PFSK-1 (cell line): ENCODE measurements at regions not wholly inside any gene's neighbourhood (a gene's known extent, or its start where the extent isn't known, plus 50 kb on each side); places are given as distances from the start of the nearest gene placed in this dataset.

Experiments used
- FOXP2 ChIP-seq: optimal IDR thresholded peaks from 2 replicates; pipeline ENCODE3; 2011; ENCODE audit warnings: borderline replicate concordance, control low read depth, inconsistent platforms; ENCODE audit not compliant: insufficient read depth; ENCODE audit errors: extremely low read length, extremely low read depth
- POLR2AphosphoS5 ChIP-seq: IDR thresholded peaks from 2 replicates; pipeline ENCODE4 v1.6.1; 2012; ENCODE audit warnings: low read depth, mild to moderate bottlenecking, control low read depth, low read length, moderate library complexity
- SIN3A ChIP-seq: IDR thresholded peaks from 2 replicates; pipeline ENCODE4 v1.6.1; 2012; ENCODE audit warnings: mild to moderate bottlenecking, low read length, moderate library complexity, borderline replicate concordance; ENCODE audit not compliant: insufficient read depth
- TAF1 ChIP-seq: IDR thresholded peaks from 2 replicates; pipeline ENCODE4 v1.6.1; 2012; ENCODE audit warnings: low read length, control low read depth, borderline replicate concordance; ENCODE audit not compliant: insufficient read depth
- TF ChIP-seq, protein P1 (sequence below), 2 experiments: IDR thresholded peaks; 2 replicates each; pipeline versions ENCODE4 v1.6.1 to v1.8.0; 2011 to 2012; ENCODE audit warnings: low read depth in 2 of 2, low read length in 2 of 2, control low read depth in 1 of 2, inconsistent platforms in 1 of 2, mild to moderate bottlenecking in 1 of 2, moderate library complexity in 1 of 2; ENCODE audit not compliant: insufficient read depth in 1 of 2

- 0 out of 2 replicates have a peak, but pooled peaks have one; percentile 8 for TF ChIP-seq TAF1
- TF ChIP-seq, protein P1, sequence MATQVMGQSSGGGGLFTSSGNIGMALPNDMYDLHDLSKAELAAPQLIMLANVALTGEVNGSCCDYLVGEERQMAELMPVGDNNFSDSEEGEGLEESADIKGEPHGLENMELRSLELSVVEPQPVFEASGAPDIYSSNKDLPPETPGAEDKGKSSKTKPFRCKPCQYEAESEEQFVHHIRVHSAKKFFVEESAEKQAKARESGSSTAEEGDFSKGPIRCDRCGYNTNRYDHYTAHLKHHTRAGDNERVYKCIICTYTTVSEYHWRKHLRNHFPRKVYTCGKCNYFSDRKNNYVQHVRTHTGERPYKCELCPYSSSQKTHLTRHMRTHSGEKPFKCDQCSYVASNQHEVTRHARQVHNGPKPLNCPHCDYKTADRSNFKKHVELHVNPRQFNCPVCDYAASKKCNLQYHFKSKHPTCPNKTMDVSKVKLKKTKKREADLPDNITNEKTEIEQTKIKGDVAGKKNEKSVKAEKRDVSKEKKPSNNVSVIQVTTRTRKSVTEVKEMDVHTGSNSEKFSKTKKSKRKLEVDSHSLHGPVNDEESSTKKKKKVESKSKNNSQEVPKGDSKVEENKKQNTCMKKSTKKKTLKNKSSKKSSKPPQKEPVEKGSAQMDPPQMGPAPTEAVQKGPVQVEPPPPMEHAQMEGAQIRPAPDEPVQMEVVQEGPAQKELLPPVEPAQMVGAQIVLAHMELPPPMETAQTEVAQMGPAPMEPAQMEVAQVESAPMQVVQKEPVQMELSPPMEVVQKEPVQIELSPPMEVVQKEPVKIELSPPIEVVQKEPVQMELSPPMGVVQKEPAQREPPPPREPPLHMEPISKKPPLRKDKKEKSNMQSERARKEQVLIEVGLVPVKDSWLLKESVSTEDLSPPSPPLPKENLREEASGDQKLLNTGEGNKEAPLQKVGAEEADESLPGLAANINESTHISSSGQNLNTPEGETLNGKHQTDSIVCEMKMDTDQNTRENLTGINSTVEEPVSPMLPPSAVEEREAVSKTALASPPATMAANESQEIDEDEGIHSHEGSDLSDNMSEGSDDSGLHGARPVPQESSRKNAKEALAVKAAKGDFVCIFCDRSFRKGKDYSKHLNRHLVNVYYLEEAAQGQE (IDR thresholded peaks at IDR 0.05; ENCODE audit: insufficient read depth in 1 of 2, low read depth in 2 of 2, low read length in 2 of 2) = no peak
Measured at GRCh38 chr10:107485019-107485418, 320.5 kb upstream of the SORCS1 start.

- no peak for TF ChIP-seq POLR2AphosphoS5
- no peak for TF ChIP-seq SIN3A
- no peak for TF ChIP-seq FOXP2
- no peak for TF ChIP-seq TAF1
- TF ChIP-seq, protein P1 (IDR thresholded peaks at IDR 0.05; ENCODE audit: insufficient read depth in 1 of 2, low read depth in 2 of 2, low read length in 2 of 2) = no peak
Measured at GRCh38 chr10:107481881-107482280, 317.4 kb upstream of the SORCS1 start.

DNA sequence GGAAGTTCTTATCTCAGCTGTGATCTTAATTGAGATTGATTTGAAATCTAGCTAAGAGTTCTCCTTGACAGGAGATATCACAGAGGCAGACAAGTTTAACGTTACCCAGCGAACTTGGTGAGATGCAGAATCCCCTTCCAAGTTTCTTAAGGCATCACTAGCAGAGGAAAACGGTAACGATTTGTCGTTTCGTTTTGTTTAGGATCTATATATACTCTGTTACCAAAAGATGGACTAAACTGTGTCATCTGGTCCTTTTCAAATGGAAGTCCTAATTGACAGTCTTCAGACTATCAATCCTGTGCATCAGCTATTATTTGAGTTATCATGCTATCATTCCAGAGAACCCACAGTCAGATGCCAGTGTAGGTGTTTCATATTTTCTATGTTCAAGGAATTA is 316.7 kb upstream of the SORCS1 start:
- TF ChIP-seq, protein P1 (IDR thresholded peaks at IDR 0.05; ENCODE audit: insufficient read depth in 1 of 2, low read depth in 2 of 2, low read length in 2 of 2) = no peak
- TF ChIP-seq TAF1 (no peak), FOXP2 (no peak), SIN3A (no peak), POLR2AphosphoS5 (no peak)

- TF ChIP-seq POLR2AphosphoS5 = no peak
- TF ChIP-seq, protein P1 (IDR thresholded peaks at IDR 0.05; ENCODE audit: insufficient read depth in 1 of 2, low read depth in 2 of 2, low read length in 2 of 2) = no peak
- no peak for TF ChIP-seq TAF1
- TF ChIP-seq FOXP2 = no peak
- TF ChIP-seq SIN3A = no peak
Measured at GRCh38 chr10:107480781-107481180, 316.3 kb upstream of the SORCS1 start.

DNA sequence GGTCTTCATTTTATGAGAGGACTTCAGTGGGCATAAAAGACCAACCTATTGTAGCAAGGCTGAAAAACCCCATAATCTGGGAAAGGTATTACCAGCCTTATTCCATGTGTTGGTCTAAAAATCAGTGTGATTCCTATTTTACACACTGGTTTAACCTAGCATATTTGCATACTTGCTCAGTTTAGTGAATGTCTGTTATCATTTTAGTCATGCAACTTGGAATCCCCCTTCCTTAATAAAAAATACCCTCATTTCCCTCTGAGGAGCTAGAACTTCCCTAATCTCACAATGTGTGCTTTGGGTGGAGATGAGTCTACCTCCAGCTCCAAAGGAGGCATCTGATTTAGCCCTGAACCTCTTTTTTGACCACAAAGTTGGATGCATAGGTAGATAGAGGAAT is 312.8 kb upstream of the SORCS1 start:
- no peak for TF ChIP-seq TAF1
- TF ChIP-seq, protein P1 (IDR thresholded peaks at IDR 0.05; ENCODE audit: insufficient read depth in 1 of 2, low read depth in 2 of 2, low read length in 2 of 2) = no peak
- no peak for TF ChIP-seq POLR2AphosphoS5
- no peak for TF ChIP-seq SIN3A
- TF ChIP-seq FOXP2 = no peak
